HepG2 (cell line): ENCODE measurements at regions not wholly inside any gene's neighbourhood (a gene's known extent, or its start where the extent isn't known, plus 50 kb on each side); places are given as distances from the start of the nearest gene placed in this dataset.

Experiments
- BRCA1 ChIP-seq: sonication (generic); formaldehyde crosslinking; IDR thresholded peaks from 2 replicates; pipeline ENCODE4 v1.4.0; 2020; ENCODE audit warnings: missing genetic modification reagents
- FOXJ3 ChIP-seq: sonication (generic); formaldehyde crosslinking; IDR thresholded peaks from 2 replicates; pipeline ENCODE4 v1.4.0; 2020; ENCODE audit warnings: missing genetic modification reagents, mild to moderate bottlenecking, borderline replicate concordance
- HES4 ChIP-seq: sonication (generic); formaldehyde crosslinking; IDR thresholded peaks from 2 replicates; pipeline ENCODE4 v1.9.0; 2021; ENCODE audit warnings: mild to moderate bottlenecking, missing genetic modification reagents, borderline replicate concordance
- IKZF4 ChIP-seq: sonication (generic); formaldehyde crosslinking; IDR thresholded peaks from 2 replicates; pipeline ENCODE4 v1.5.1; 2020; ENCODE audit warnings: borderline replicate concordance, mild to moderate bottlenecking, low read depth, missing genetic modification reagents; ENCODE audit errors: not compliant biosample characterization
- JUND ChIP-seq: sonication (generic); formaldehyde crosslinking; IDR thresholded peaks from 2 replicates; pipeline ENCODE4 v1.8.0; 2022; ENCODE audit warnings: mild to moderate bottlenecking, missing genetic modification reagents
- MTF1 ChIP-seq: sonication (generic); formaldehyde crosslinking; IDR thresholded peaks from 2 replicates; pipeline ENCODE4 v1.5.0; 2020; ENCODE audit warnings: missing genetic modification reagents
- NFIB ChIP-seq: sonication (generic); formaldehyde crosslinking; IDR thresholded peaks from 2 replicates; pipeline ENCODE4 v1.9.0; 2021; ENCODE audit warnings: missing genetic modification reagents, mild to moderate bottlenecking, borderline replicate concordance
- PAX8 ChIP-seq: sonication (generic); formaldehyde crosslinking; IDR thresholded peaks from 2 replicates; pipeline ENCODE4 v1.8.0; 2022; ENCODE audit warnings: mild to moderate bottlenecking, missing genetic modification reagents, borderline replicate concordance
- PTBP1 ChIP-seq: fragments of 200-400 bp; formaldehyde crosslinking; IDR thresholded peaks from 2 replicates; pipeline ENCODE4 v1.6.1; 2018; ENCODE audit warnings: low read length, low read depth; ENCODE audit not compliant: poor library complexity, severe bottlenecking
- RXRB ChIP-seq: IDR thresholded peaks from 2 replicates; pipeline ENCODE4 v1.6.1; 2016; ENCODE audit warnings: borderline replicate concordance, missing genetic modification reagents, missing compliant biosample characterization
- SIN3A ChIP-seq: IDR thresholded peaks from 2 replicates; pipeline ENCODE4 v1.6.1; 2011; ENCODE audit warnings: low read depth, mild to moderate bottlenecking, control low read depth, low read length, borderline replicate concordance
- TBP ChIP-seq: sonication (generic); formaldehyde crosslinking; IDR thresholded peaks from 2 replicates; pipeline ENCODE4 v1.5.0; 2020; ENCODE audit warnings: missing genetic modification reagents
- YY1 ChIP-seq: IDR thresholded peaks from 2 replicates; pipeline ENCODE4 v1.6.1; 2011; ENCODE audit warnings: low read length, low read depth, moderate library complexity, mild to moderate bottlenecking; ENCODE audit not compliant: insufficient read depth, insufficient replicate concordance
- ZNF563 ChIP-seq: sonication (generic); formaldehyde crosslinking; IDR thresholded peaks from 2 replicates; pipeline ENCODE4 v1.8.0; 2022; ENCODE audit warnings: mild to moderate bottlenecking, moderate library complexity, missing genetic modification reagents
- ZNF615 ChIP-seq: sonication (generic); formaldehyde crosslinking; IDR thresholded peaks from 2 replicates; pipeline ENCODE4 v1.5.0; 2020; ENCODE audit warnings: mild to moderate bottlenecking, missing genetic modification reagents, borderline replicate concordance
- ZNF749 ChIP-seq: sonication (generic); formaldehyde crosslinking; IDR thresholded peaks from 2 replicates; pipeline ENCODE4 v1.8.0; 2022; ENCODE audit warnings: mild to moderate bottlenecking, missing genetic modification reagents, moderate library complexity, borderline replicate concordance
- ZNF777 ChIP-seq: sonication (generic); formaldehyde crosslinking; IDR thresholded peaks from 2 replicates; pipeline ENCODE4 v1.4.0; 2020; ENCODE audit warnings: missing genetic modification reagents
- ZSCAN30 ChIP-seq: sonication (generic); formaldehyde crosslinking; IDR thresholded peaks from 2 replicates; pipeline ENCODE4 v1.5.0; 2020; ENCODE audit warnings: mild to moderate bottlenecking, missing genetic modification reagents
- TF ChIP-seq, protein P1 (sequence below): sonication (generic); formaldehyde crosslinking; IDR thresholded peaks from 2 replicates; pipeline ENCODE4 v1.8.0; 2022; ENCODE audit warnings: mild to moderate bottlenecking, missing genetic modification reagents, moderate library complexity
- TF ChIP-seq, protein P2 (sequence below): sonication (generic); formaldehyde crosslinking; IDR thresholded peaks from 2 replicates; pipeline ENCODE4 v1.4.0; 2020; ENCODE audit warnings: missing genetic modification reagents, borderline replicate concordance
- TF ChIP-seq, protein P3 (sequence below): sonication (generic); formaldehyde crosslinking; IDR thresholded peaks from 2 replicates; pipeline ENCODE4 v1.4.0; 2020; ENCODE audit warnings: mild to moderate bottlenecking, missing genetic modification reagents
- TF ChIP-seq, protein P4 (sequence below): sonication (generic); formaldehyde crosslinking; IDR thresholded peaks from 2 replicates; pipeline ENCODE4 v1.9.0; 2021; ENCODE audit warnings: missing genetic modification reagents, borderline replicate concordance

DNA sequence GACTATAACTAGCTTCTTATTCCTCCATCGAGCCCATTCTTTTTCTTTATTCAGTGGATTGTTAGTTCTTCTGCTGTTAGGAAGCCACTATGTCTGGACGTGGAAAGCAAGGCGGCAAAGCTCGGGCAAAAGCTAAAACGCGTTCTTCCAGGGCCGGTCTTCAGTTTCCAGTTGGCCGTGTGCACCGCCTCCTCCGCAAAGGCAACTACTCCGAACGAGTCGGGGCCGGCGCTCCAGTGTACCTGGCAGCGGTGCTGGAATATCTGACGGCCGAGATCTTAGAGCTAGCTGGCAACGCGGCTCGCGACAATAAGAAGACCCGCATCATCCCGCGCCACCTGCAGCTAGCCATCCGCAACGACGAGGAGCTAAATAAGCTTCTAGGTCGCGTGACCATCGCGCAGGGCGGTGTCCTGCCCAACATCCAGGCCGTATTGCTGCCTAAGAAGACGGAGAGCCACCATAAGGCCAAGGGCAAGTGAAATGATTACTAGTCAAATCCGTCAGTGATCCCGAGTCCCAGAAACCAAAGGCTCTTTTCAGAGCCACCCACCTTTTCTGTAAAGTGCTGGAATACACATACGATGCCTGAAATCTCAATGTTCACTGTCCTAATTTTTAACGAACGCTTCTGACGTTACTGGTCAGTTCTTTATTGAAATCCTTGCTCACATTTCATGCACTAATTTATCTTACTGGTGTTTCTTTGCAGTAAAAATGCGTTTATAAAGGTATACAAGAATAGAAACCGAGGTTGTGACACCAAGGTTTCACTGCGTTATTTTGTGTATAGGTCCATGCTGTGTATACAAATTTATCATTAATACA lies 129.9 kb downstream of the HFE start (continued):
- TF ChIP-seq ZNF615 (CRISPR knock-in tag): no peak
- peak; percentile 59; the same call in 1 of the 2 replicates for TF ChIP-seq PAX8 (CRISPR knock-in tag)
- no peak for TF ChIP-seq BRCA1 (CRISPR knock-in tag)
- TF ChIP-seq FOXJ3: no peak
- peak; percentile 46; the same call in 1 of the 2 replicates for TF ChIP-seq RXRB (CRISPR knock-in tag)
- TF ChIP-seq SIN3A: peak; percentile 23; the same call in 1 of the 2 replicates
- TF ChIP-seq IKZF4: peak; percentile 76
- TF ChIP-seq, protein P1, sequence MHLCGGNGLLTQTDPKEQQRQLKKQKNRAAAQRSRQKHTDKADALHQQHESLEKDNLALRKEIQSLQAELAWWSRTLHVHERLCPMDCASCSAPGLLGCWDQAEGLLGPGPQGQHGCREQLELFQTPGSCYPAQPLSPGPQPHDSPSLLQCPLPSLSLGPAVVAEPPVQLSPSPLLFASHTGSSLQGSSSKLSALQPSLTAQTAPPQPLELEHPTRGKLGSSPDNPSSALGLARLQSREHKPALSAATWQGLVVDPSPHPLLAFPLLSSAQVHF (CRISPR knock-in tag): no peak
- 0 out of 2 replicates have a peak, but pooled peaks have one; percentile 25 for TF ChIP-seq ZNF777 (CRISPR knock-in tag)
- TF ChIP-seq HES4: no peak
- TF ChIP-seq JUND (CRISPR knock-in tag): peak; percentile 68; the same call in 1 of the 2 replicates
- TF ChIP-seq, protein P2, sequence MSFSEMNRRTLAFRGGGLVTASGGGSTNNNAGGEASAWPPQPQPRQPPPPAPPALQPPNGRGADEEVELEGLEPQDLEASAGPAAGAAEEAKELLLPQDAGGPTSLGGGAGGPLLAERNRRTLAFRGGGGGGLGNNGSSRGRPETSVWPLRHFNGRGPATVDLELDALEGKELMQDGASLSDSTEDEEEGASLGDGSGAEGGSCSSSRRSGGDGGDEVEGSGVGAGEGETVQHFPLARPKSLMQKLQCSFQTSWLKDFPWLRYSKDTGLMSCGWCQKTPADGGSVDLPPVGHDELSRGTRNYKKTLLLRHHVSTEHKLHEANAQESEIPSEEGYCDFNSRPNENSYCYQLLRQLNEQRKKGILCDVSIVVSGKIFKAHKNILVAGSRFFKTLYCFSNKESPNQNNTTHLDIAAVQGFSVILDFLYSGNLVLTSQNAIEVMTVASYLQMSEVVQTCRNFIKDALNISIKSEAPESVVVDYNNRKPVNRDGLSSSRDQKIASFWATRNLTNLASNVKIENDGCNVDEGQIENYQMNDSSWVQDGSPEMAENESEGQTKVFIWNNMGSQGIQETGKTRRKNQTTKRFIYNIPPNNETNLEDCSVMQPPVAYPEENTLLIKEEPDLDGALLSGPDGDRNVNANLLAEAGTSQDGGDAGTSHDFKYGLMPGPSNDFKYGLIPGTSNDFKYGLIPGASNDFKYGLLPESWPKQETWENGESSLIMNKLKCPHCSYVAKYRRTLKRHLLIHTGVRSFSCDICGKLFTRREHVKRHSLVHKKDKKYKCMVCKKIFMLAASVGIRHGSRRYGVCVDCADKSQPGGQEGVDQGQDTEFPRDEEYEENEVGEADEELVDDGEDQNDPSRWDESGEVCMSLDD (CRISPR knock-in tag): no peak; the same call in 1 of the 2 replicates
- no peak for TF ChIP-seq YY1
- TF ChIP-seq MTF1 (CRISPR knock-in tag): peak; percentile 53; the same call in 1 of the 2 replicates
- TF ChIP-seq ZSCAN30 (CRISPR knock-in tag): peak; percentile 82; the same call in 1 of the 2 replicates
- no peak for TF ChIP-seq NFIB (CRISPR knock-in tag)
- TF ChIP-seq TBP (CRISPR knock-in tag): no peak
- 0 out of 2 replicates have a peak, but pooled peaks have one; percentile 35 for TF ChIP-seq ZNF563 (CRISPR knock-in tag)
- no peak for TF ChIP-seq ZNF749 (CRISPR knock-in tag)
- peak; percentile 69 for TF ChIP-seq PTBP1
- TF ChIP-seq, protein P3, sequence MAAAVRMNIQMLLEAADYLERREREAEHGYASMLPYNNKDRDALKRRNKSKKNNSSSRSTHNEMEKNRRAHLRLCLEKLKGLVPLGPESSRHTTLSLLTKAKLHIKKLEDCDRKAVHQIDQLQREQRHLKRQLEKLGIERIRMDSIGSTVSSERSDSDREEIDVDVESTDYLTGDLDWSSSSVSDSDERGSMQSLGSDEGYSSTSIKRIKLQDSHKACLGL (CRISPR knock-in tag): peak; percentile 26; the same call in 1 of the 2 replicates
- TF ChIP-seq, protein P4, sequence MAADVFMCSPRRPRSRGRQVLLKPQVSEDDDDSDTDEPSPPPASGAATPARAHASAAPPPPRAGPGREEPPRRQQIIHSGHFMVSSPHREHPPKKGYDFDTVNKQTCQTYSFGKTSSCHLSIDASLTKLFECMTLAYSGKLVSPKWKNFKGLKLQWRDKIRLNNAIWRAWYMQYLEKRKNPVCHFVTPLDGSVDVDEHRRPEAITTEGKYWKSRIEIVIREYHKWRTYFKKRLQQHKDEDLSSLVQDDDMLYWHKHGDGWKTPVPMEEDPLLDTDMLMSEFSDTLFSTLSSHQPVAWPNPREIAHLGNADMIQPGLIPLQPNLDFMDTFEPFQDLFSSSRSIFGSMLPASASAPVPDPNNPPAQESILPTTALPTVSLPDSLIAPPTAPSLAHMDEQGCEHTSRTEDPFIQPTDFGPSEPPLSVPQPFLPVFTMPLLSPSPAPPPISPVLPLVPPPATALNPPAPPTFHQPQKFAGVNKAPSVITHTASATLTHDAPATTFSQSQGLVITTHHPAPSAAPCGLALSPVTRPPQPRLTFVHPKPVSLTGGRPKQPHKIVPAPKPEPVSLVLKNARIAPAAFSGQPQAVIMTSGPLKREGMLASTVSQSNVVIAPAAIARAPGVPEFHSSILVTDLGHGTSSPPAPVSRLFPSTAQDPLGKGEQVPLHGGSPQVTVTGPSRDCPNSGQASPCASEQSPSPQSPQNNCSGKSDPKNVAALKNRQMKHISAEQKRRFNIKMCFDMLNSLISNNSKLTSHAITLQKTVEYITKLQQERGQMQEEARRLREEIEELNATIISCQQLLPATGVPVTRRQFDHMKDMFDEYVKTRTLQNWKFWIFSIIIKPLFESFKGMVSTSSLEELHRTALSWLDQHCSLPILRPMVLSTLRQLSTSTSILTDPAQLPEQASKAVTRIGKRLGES: peak; percentile 10; the same call in 1 of the 2 replicates
